Activated CD4-positive, alpha-beta T cell treated with anti-CD3 and anti-CD28 coated beads, Interleukin-2, Interleukin-4, amounts not matched to agents 100 ng/mL and 50 ng/mL, durations not matched to agents 16 hours and 8 hours (primary cell): ENCODE measurements at regions not wholly inside any gene's neighbourhood (a gene's known extent, or its start where the extent isn't known, plus 50 kb on each side); places are given as distances from the start of the nearest gene placed in this dataset.

Source experiments
- DNase-seq: peaks from one replicate; pipeline ENCODE4 v3.0.0-alpha.2; 2020; ENCODE audit warnings: low spot score

DNA sequence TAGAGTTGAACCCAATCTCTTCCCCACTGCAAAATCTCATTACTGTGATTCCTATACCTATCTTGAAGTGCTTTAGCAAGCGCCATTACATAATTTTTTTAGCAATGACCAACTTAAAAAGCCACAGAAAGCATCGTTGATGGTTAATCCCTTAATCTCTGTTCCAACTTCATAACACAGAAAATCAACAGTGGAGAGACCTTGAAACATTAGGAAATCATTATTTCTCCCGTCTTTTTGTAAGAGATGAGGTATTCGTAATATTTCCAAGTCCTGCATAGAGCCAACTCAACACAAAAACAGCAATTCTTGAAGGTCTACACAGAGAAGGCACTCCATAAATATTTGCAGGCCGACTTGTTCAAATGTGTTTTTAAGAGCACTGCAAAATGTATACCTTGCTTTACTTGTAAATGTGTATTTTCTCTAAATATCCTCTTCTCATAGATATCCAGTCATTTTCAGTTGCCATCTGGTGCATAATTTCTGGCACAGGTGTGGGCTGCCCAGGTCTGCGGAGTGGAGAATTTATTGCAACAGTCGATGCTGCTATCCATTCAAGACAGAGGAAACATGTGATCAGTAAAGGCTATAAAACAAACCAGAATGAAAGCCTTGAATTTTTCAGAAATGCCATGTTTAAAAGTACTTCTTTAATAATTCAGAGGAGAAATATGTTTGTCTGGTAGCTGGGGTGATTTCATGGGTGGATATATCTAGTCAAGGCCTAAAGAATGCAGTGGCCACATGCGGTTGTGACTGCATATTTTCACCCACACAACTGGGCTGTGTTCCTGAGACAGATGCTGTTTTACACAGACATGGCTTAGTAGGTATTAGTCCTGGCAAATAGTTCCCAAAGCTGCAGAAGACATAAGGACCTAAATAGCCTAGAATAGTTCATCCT is 234.3 kb upstream of the STARD13 start:
- DNase-seq, result no peak

DNA sequence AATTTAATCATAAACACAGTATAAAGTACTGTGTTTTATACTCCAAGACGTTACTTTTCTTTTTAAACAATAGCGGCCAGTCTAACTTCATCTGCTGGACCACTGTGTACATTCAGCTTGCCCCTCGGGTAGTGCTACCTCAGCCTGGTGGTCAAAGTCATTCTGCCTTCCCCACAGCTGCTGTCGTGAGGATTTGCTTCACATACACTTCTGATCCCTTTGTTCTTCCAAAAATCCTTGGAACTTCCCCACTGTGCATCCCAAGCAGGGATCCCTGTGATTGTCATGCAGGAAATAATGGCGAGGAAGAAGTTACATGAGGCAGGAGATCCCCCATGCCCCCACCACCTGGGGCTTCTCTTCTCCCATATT is 234.9 kb upstream of the STARD13 start:
- no peak for DNase-seq

DNA sequence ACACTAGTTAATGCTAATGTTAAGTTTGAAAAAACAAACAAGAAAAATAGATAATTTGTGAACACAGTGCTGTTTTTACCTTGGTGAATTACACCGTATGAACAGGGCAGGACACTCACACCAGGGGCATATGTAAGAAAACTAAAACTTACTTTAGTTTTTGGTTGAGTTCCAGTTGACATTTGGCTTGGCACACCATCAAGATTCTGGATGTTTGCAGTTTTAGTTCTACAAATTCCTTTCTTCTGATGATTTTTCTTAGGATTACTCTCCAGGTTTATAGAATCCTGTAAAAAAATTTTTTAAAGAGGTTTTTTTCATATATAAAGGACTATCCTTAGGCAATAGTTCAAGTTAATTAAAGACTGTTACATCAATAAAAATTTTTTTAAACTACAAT is 238.5 kb upstream of the STARD13 start:
- DNase-seq, result no peak

DNA sequence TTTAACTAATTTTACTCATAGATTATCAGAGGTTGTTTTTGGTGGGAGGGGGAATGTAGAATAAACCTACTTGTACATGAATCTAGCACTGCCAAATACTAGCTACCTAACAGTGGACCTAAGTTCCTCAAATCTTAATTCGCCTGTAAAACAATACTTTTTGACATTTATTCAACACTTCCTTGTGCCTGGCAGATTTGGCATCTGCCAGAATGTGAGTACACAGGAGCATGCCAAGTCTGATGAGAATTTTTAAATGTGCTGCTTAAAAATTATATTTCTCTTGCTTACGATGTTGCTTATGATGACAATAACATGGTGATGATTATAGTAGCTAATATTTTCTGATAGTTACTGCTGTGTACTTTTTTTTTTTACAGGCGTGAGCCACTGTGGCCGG is 240.2 kb upstream of the STARD13 start:
- no peak for DNase-seq

DNA sequence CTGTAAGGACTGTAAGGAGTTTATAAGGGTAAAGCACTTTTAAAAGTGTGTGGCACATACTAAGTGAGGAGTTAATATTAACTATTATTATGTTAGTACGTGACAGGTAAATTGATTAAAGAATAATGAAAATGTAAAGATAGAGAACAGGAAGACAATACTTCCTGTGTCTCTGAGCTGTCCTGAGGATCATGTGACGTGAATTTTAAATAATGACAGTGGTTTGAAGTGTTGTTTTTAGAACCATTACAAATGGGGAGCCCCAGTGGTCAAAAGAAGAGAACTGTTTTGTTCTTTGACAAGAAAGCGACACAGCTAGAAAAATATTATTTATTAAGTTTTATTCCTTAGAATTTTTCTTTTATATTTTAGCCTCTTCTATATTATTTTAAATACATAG is 241.2 kb upstream of the STARD13 start:
- no peak for DNase-seq

DNA sequence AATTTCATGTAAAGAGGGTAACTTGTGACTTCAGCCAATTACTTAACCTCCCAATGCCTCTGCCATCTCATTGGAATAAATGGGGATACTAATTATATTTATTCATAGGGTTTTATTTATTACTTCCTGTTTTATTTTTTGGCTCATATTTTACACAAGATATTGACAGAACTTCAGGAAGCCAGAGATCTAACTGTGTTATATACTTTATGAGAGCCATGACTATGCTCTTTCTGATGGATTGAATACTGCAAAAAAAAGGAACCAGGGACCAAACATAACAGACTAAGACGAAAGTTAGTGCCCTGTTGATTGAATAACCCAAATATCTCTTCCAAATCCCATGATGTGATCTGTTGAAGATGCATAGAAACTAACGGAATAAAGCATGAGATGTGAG is 243.3 kb upstream of the STARD13 start:
- no peak for DNase-seq

DNA sequence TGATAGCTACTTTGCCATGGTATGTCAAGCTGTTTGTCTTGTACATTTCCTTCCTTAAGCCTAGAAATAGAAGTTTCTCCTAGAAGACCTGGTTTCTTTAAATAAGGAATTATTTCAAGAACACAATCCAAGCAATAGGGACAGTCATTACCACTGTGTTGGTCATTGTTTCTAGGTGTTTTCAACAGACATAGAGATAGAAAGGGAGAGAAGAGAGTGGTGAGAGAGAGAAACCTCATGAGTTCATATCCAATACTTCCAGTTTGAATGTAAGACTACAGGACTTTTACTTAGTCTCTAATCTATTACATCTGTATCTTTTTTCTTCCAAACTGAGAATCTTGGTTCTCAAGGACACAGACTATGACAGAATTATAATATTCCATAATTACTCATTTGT is 245.9 kb upstream of the STARD13 start:
- no peak for DNase-seq

DNA sequence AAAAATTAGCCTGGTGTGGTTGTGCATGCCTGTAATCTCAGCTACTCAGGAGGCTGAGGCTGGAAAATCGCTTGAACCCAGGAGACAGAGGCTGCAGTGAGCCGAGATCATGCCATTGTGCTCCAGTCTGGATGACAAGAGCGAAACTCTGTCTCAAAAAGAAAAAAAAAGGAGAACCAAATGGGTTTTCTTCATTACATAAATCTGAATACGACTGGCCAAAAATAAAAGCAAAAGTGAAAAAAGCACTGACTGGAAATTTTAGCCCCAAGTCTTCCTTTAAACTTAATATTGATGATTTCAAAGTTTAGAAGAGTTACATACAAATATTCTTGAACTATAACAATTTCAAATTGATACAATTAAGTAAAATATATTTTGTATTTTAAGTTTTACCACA is 249.5 kb upstream of the STARD13 start:
- DNase-seq, result no peak

DNA sequence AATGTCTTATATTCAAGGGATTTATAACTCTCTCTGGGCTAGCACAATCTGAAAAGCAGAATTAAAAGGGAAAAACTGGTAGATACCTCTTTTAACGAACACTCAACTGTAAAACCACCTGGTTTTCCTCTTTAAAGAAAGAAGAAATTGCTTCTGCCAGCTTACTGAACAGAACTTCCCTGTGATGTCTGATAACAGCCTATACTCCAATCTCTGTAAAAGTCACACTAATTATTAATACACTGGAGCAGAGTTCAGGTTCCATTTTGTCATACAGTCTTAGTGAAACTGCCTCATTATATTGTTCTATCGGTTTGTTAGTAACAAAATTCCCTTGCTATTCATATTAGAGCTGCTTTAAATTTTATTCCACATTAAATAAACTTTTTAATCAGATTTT is 251.0 kb upstream of the STARD13 start:
- DNase-seq, result no peak

DNA sequence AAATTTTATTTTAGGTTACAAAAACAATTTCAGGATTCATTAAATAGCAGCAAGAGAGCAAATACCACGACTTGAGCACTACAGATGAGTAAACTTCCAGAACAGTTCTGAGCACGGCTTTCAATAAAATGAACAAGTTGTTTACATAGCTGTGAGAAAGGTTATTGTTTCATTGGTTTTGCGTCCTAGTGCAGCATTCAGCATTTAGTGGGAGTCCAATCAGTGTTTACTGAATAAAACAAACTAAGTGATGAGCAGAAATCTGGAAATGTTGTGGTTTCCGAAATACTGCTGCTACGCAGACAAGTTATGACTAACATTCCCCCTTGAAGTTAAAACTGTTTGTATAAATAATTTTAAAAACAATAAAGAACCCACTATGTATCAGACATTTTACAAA is 251.5 kb upstream of the STARD13 start:
- no peak for DNase-seq

DNA sequence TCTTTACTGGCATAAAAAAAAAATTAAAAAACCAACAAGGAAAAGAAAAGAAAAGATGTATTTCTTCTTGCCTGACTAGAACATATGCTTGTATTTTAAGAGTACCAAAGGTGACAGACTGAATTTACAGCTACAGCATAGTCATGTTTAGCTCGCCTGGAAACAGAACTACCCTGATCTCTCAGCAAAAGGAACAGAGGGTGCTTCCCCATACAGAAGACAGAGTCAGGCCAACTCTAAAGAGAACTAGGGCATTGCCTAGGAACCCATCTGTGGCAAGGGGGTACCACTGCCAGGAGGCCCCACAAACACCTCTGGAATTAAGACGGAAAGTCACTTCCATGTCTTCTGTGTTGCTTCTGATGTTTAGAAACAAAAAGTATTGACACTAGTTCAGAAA is 252.1 kb upstream of the STARD13 start:
- no peak for DNase-seq

DNA sequence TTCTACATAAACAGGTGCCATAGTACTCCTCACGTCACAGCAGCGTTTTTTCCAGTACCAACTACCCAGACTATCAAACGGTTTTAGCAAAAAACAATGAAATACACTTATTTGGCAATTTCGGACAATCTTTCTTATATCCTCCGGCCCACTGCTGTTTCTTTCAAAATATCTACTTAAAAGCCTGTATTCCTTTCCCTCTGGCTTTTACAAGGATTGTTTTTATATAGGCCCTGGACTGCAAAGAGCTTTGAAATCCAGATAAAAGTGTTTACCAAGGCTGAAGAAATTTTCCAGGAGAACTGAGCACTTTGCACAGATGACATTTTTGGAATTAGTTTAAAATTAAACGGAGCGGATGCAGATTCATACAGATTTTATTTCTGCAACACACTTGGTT is 255.9 kb upstream of the STARD13 start:
- no peak for DNase-seq

DNA sequence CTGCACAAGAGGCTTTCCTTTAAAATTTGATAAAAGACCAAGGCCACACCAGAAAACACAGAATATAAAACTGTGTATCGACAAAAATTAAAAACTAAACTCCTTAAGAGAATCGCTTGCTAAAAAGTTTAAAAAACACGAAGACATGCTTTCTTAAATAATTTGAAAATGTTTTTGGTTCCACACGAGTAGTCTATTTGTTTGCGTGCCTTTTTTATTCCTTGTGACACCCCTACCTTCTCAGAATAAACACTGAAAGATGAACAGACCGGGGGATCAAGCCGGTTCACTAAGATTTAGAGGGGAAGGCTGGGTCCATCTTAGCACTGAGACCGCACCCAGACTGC is 256.4 kb upstream of the STARD13 start:
- DNase-seq, result no peak

DNA sequence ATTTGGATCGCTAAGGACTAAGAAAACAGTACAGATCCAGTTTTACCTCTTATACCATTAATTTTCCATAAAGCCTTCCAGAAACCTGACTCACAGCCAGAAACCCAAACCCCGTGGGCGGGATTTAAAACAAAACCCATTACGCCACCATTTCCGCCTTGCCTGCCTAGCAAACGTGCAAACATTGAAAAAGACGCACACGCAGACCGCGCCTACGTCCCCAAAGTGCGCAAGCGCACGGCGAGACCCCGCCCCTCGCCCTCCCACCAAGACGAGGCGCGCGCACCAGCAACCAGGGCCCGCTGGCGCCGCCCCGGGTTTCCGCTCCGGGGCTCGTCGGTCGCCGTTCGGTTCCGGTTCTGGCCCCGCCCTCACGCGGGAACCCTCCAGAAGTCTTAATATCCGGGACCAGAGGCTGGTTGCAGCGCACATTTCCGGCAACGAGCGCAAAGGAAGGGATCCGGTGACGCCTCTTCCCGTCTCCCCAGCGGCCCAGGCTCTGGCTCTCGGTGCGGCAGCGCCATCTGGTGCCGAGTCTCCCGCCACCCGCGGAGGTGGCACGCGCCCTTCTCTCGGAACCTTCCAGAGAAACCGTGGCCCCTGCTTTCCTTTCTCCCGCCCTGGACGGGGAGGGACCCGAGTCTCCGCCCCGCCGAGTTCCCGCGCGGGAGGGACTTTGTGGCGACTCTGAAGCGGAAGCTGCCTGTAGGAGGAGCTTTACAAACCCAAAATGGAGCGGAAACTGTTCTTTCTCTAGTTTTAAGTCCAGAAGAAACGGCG is 256.9 kb upstream of the STARD13 start:
- DNase-seq, result peak; percentile 98

DNA sequence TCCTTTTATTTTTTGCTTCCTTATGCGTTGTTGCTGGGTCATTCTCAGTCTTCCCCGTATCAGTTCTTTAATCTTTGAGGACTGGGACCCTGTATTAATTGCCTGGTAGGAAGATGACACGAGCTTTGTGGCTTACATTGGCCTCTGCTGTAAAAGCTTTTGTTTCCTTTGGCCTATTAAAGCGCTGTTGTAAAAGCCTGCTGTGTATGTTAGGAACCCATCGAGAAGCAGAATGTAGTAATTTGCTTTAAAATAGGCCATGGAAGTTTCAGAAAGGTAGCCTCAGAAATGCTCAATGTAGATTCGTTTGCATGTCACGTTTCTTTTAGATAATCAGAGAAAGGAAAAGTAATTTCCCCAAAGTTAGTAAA is 257.5 kb upstream of the STARD13 start:
- no peak for DNase-seq

DNA sequence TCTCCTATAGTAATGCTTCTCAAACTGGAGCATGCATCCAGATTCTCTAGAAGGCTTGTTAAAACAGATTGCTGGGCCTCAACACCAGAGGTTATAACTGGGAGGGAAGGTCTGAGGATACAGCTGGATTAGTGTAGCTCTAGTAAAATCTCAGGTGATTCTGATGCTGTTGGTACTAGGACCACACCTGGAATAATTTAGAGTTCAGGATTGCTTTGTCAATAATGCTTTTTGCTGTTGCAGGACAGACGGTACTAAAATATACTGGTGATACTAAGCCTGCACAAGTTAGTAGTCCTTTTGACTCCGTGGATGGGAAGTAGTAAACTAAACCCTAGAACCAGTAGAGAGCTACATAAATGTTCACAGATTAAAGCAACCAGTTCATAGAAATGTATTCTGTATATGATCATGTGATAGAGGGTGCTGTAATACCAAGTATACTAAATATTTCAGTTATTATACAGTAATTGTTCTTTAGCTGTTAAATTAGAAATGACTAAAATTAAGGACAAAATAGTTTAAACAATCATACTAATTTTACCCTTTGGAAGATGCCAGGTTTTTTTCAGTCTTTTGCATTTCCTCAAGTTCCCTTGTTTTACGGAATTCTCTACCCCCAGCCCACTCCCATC is 258.2 kb upstream of the STARD13 start:
- DNase-seq, result no peak

DNA sequence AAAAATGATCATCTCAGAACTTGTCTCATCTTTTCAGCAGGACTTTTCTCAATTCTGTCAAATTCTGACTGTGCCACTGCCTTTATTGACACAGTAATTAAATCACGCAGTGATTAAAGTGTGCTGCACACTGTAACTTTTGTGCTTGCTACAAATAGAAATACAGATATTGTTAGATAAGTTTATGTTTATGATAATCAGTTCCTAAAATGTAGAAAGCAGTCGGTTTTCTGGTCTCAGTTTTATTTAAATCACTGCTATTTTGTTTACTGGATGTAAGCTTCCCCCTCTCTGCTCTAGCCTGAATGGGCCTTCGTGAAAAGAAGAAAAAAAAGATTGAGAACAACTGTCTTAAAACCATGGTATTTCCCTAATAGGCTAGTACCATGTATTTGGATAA is 258.8 kb upstream of the STARD13 start:
- DNase-seq, result no peak

DNA sequence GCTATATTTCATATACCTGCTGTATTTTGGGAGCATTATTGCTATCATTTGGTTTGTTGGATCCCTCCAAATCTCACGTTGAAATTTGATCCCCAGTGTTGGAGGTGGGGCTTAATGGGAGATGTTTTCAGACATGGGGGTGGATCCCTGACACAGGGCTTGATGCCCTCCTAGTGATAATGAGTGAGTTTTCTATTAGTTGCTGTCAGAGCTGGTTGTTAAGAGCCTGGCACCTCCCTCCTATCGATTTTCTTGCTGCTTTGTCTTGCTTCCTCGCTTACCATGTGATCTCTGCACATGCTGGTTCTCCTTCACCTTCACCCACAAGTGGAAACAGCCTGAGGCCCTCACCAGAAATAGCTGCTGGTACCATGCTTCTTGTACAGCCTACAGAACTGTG is 259.9 kb upstream of the STARD13 start:
- DNase-seq, result no peak

DNA sequence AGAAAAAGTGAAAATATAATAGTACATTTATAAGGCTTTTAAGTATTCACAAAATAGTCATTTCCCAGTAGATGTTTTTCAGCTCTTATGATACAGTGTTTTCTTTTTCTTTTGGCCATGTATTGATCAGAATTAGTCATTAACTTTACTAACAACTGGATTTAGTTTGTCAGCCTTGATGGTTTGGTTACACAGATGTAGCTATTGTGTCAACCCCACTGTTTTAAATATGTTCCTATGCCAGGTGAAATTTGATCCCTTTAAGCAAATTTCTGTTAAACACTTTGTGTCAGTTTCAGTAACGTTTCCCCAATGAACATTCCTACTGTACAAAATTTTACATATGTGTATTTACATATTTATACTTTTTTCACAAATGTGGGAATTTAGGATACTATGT is 261.5 kb upstream of the STARD13 start:
- no peak for DNase-seq

DNA sequence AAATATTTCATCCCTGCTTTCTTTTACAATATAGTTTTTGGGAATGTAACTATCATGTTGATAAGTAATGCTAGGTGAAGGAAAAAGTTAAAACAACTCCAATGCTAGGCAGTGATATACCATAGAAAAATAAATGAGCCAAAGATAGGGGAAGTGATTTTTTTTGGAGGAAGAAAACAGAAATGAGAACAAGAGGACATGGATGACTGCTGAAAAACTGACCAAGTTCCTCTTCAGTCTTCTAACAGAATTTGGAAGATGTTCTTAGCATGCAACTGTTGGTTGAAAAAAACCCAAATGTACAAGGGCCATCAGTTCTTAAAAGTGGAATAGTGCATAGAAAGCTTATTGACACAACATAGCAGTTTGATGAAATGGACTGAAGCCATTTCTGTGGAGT is 262.5 kb upstream of the STARD13 start:
- DNase-seq, result no peak

DNA sequence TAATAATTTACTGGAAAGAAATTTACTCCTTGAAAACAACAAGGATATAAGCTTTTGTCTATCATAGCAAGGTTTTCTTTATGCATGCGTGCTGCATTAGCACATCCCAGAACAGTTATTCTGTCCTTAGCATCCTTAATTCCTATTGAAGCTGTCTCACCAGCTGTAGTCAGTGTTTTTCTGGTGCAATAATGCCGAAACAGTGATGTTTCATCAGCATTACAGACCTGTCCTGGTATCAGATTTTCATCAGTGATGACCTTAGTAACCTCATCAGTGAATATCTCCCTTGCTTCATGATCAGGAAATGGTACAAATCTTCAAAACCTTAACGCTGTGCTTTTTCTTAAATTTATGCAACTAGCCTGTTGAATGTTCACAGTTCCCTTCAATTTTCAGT is 264.7 kb upstream of the STARD13 start:
- no peak for DNase-seq

DNA sequence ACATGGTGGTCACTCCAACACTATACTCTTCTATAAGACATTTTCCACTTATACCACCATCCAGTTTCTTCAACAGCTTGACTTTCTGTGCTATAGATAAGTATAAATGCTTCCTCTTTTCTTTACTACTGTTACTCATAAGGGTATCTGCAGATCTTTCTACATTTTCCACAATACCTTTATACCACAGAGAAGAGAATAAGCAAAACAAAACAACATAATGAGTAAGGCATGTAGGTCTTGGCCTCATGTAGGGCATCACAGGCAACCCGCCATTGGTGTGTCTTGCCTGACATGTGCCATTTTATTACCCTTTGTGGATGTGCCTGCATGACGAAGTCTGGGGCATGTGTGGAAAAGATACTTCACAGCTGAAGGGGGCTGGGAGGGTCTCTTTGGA is 265.3 kb upstream of the STARD13 start:
- no peak for DNase-seq
